ENCODE measurements at regions not wholly inside any gene's neighbourhood (a gene's known extent, or its start where the extent isn't known, plus 50 kb on each side); places are given as distances from the start of the nearest gene placed in this dataset.

- Histone ChIP-seq H3K9ac (ENCODE audit: low read length) (no peak overlapping the region), H3K4me1 (ENCODE audit: control insufficient read depth in 2 of 2, insufficient read depth in 2 of 2, low read length in 2 of 2) (no peaks in the 10 kb centered on the region), H2AFZ (ENCODE audit: insufficient read depth, low read depth, low read length, poor library complexity, severe bottlenecking) (no peak overlapping the region), H3K27ac (ENCODE audit: low read length in 2 of 2) (no peak overlapping the region), H3K9me3 (ENCODE audit: control extremely low read depth in 1 of 3, control insufficient read depth in 2 of 3, insufficient read depth in 1 of 3, low read length in 2 of 3) (peaks cover 0 to 7% (median 1%) of the 10 kb centered on the region in 3 donors), H3K4me2 (replicated peaks; ENCODE audit: low read depth, low read length, poor library complexity, severe bottlenecking) (no peak overlapping the region), H4K20me1 (ENCODE audit: control insufficient read depth, insufficient read depth, low read length, poor library complexity, severe bottlenecking) (no peaks in the 10 kb centered on the region), H3K79me2 (ENCODE audit: control insufficient read depth, insufficient read depth, low read length) (no peaks in the 10 kb centered on the region), H3K27me3 (replicated peaks in 1 of 4; ENCODE audit: control extremely low read depth in 1 of 4, control insufficient read depth in 3 of 4, insufficient read depth in 4 of 4, low read length in 3 of 4) (no peaks in the 10 kb centered on the region), H3K4me3 (ENCODE audit: control extremely low read depth in 1 of 5, extremely low read depth in 1 of 5, insufficient read depth in 1 of 5, low read depth in 2 of 5, low read length in 4 of 5) (no peak overlapping the region), H3K36me3 (replicated peaks in 1 of 2; ENCODE audit: control extremely low read depth in 1 of 2, control insufficient read depth in 1 of 2, extremely low read depth in 1 of 2, insufficient read depth in 2 of 2, low read length in 1 of 2) (no peaks in the 10 kb centered on the region)
- Mint-ChIP-seq H3K4me3 (no peak overlapping the region), H3K4me1 (no peaks in the 10 kb centered on the region), H3K9me3 (ENCODE audit: insufficient read depth) (peaks cover 3% of the 10 kb centered on the region), H3K27ac (no peak overlapping the region), H3K27me3 (no peaks in the 10 kb centered on the region)
- ChIA-PET CTCF (no interaction called here), POLR2A (no interaction called here)
- intact Hi-C loops (cut with micrococcal nuclease): no loop called here
- no peak for ATAC-seq (ENCODE audit: low read depth)
- WGBS (ENCODE audit: insufficient coverage): no CpG with 5 or more reads among the region's 3 CpGs
- no peak for DNase-seq
- no peak for TF ChIP-seq EZH2 (IDR thresholded peaks at IDR 0.05; ENCODE audit: borderline replicate concordance, insufficient read depth, low read depth, low read length, poor library complexity, severe bottlenecking)
- TF ChIP-seq CTCF (IDR thresholded peaks at IDR 0.05): no peak
These were observed 1163.5 kb upstream of the LRRTM3 start for GRCh38 chr10:65762311-65762710.

- Mint-ChIP-seq H3K4me1 (no peaks in the 10 kb centered on the region), H3K27me3 (no peaks in the 10 kb centered on the region), H3K9me3 (ENCODE audit: insufficient read depth) (peaks cover 7% of the 10 kb centered on the region), H3K4me3 (no peak overlapping the region), H3K27ac (no peak overlapping the region)
- H3K27ac ChIP-seq (ENCODE audit: low read length in 2 of 2): no peak overlapping the region
- H3K9ac ChIP-seq (ENCODE audit: low read length): no peak overlapping the region
- ChIA-PET POLR2A (no interaction called here), CTCF (no interaction called here)
- H3K36me3 ChIP-seq (replicated peaks in 1 of 2; ENCODE audit: control extremely low read depth in 1 of 2, control insufficient read depth in 1 of 2, extremely low read depth in 1 of 2, insufficient read depth in 2 of 2, low read length in 1 of 2): no peaks in the 10 kb centered on the region
- ATAC-seq (ENCODE audit: low read depth) (no peak), DNase-seq (no peak)
- no peak overlapping the region for H3K4me2 ChIP-seq (replicated peaks; ENCODE audit: low read depth, low read length, poor library complexity, severe bottlenecking)
- TF ChIP-seq EZH2 (IDR thresholded peaks at IDR 0.05; ENCODE audit: borderline replicate concordance, insufficient read depth, low read depth, low read length, poor library complexity, severe bottlenecking) (no peak), CTCF (IDR thresholded peaks at IDR 0.05) (no peak)
- no peaks in the 10 kb centered on the region for H3K4me1 ChIP-seq (ENCODE audit: control insufficient read depth in 2 of 2, insufficient read depth in 2 of 2, low read length in 2 of 2)
- H4K20me1 ChIP-seq (ENCODE audit: control insufficient read depth, insufficient read depth, low read length, poor library complexity, severe bottlenecking): no peaks in the 10 kb centered on the region
- intact Hi-C loops (cut with micrococcal nuclease): no loop called here
- no peak overlapping the region for H2AFZ ChIP-seq (ENCODE audit: insufficient read depth, low read depth, low read length, poor library complexity, severe bottlenecking)
- H3K79me2 ChIP-seq (ENCODE audit: control insufficient read depth, insufficient read depth, low read length): no peaks in the 10 kb centered on the region
- no peak overlapping the region for H3K4me3 ChIP-seq (ENCODE audit: control extremely low read depth in 1 of 5, extremely low read depth in 1 of 5, insufficient read depth in 1 of 5, low read depth in 2 of 5, low read length in 4 of 5)
- no peaks in the 10 kb centered on the region for H3K27me3 ChIP-seq (replicated peaks in 1 of 4; ENCODE audit: control extremely low read depth in 1 of 4, control insufficient read depth in 3 of 4, insufficient read depth in 4 of 4, low read length in 3 of 4)
- H3K9me3 ChIP-seq (ENCODE audit: control extremely low read depth in 1 of 3, control insufficient read depth in 2 of 3, insufficient read depth in 1 of 3, low read length in 2 of 3): peaks cover 0 to 5% (median 1%) of the 10 kb centered on the region in 3 donors
- no CpG with 5 or more reads among the region's 1 CpG for WGBS (ENCODE audit: insufficient coverage)
These were observed 1160.8 kb upstream of the LRRTM3 start for GRCh38 chr10:65765006-65765541.

All from B cell (primary cell).